Stimulated activated memory B cell treated with anti-CD40 and anti-IgM and Interleukin-4, amounts not matched to agents 10 μg/mL and 1 μg/mL and 100 μg/mL, for 72 hours (primary cell): ENCODE measurements at regions not wholly inside any gene's neighbourhood (a gene's known extent, or its start where the extent isn't known, plus 50 kb on each side); places are given as distances from the start of the nearest gene placed in this dataset.

Experiments
- ATAC-seq: fragments of 150-1000 bp; cut with Tn5 transposase; 2 replicates; pipeline ENCODE4 v1.10.0; 2021
- H3K27ac Mint-ChIP-seq: one replicate; pipeline ENCODE4 v1.8.0; 2022; ENCODE audit warnings: mild to moderate bottlenecking, mixed read lengths
- H3K27me3 Mint-ChIP-seq: one replicate; pipeline ENCODE4 v1.8.0; 2022; ENCODE audit warnings: mixed read lengths
- H3K36me3 Mint-ChIP-seq: one replicate; pipeline ENCODE4 v1.8.0; 2022; ENCODE audit warnings: mixed read lengths
- H3K4me1 Mint-ChIP-seq: one replicate; pipeline ENCODE4 v1.8.0; 2022; ENCODE audit warnings: mixed read lengths
- H3K4me3 Mint-ChIP-seq: one replicate; pipeline ENCODE4 v1.8.0; 2022; ENCODE audit warnings: mild to moderate bottlenecking, moderate library complexity, mixed read lengths
- H3K9me3 Mint-ChIP-seq: one replicate; pipeline ENCODE4 v1.8.0; 2022; ENCODE audit warnings: mixed read lengths

GRCh38 chr3:28850186-28850585, 430.7 kb upstream of the RBMS3 start:
- H3K36me3 Mint-ChIP-seq, result no peaks in the 10 kb centered on the region
- no peak overlapping the region for H3K27ac Mint-ChIP-seq
- H3K4me1 Mint-ChIP-seq, result no peaks in the 10 kb centered on the region
- H3K4me3 Mint-ChIP-seq, result no peak overlapping the region
- no peak for ATAC-seq
- H3K9me3 Mint-ChIP-seq, result peaks cover under 1% of the 10 kb centered on the region
- H3K27me3 Mint-ChIP-seq, result no peaks in the 10 kb centered on the region

- no peak for ATAC-seq
- H3K27ac Mint-ChIP-seq, result no peak overlapping the region
- H3K4me3 Mint-ChIP-seq, result no peak overlapping the region
- no peaks in the 10 kb centered on the region for H3K4me1 Mint-ChIP-seq
- no peaks in the 10 kb centered on the region for H3K36me3 Mint-ChIP-seq
- H3K9me3 Mint-ChIP-seq, result no peaks in the 10 kb centered on the region
- H3K27me3 Mint-ChIP-seq, result no peaks in the 10 kb centered on the region
Observed at GRCh38 chr3:28853830-28854229, 427.0 kb upstream of the RBMS3 start.

GRCh38 chr3:28856796-28857195, 424.1 kb upstream of the RBMS3 start:
- H3K27ac Mint-ChIP-seq, result no peak overlapping the region
- no peaks in the 10 kb centered on the region for H3K27me3 Mint-ChIP-seq
- no peaks in the 10 kb centered on the region for H3K4me1 Mint-ChIP-seq
- no peak for ATAC-seq
- H3K36me3 Mint-ChIP-seq, result no peaks in the 10 kb centered on the region
- no peaks in the 10 kb centered on the region for H3K9me3 Mint-ChIP-seq
- H3K4me3 Mint-ChIP-seq, result no peak overlapping the region

GRCh38 chr3:28859897-28860296, 421.0 kb upstream of the RBMS3 start:
- Mint-ChIP-seq H3K4me1 (no peaks in the 10 kb centered on the region), H3K9me3 (no peaks in the 10 kb centered on the region), H3K4me3 (no peak overlapping the region), H3K27me3 (no peaks in the 10 kb centered on the region), H3K36me3 (no peaks in the 10 kb centered on the region), H3K27ac (no peak overlapping the region)
- no peak for ATAC-seq

GRCh38 chr3:28860307-28860706, 420.6 kb upstream of the RBMS3 start:
- H3K9me3 Mint-ChIP-seq, result peaks cover 1% of the 10 kb centered on the region
- H3K4me3 Mint-ChIP-seq, result no peak overlapping the region
- H3K27ac Mint-ChIP-seq, result no peak overlapping the region
- no peak for ATAC-seq
- H3K27me3 Mint-ChIP-seq, result no peaks in the 10 kb centered on the region
- no peaks in the 10 kb centered on the region for H3K36me3 Mint-ChIP-seq
- no peaks in the 10 kb centered on the region for H3K4me1 Mint-ChIP-seq

GRCh38 chr3:28863186-28863585, 417.7 kb upstream of the RBMS3 start:
- Mint-ChIP-seq H3K27me3 (no peaks in the 10 kb centered on the region), H3K36me3 (no peaks in the 10 kb centered on the region), H3K4me1 (no peaks in the 10 kb centered on the region), H3K27ac (no peak overlapping the region), H3K4me3 (no peak overlapping the region), H3K9me3 (peaks cover 4% of the 10 kb centered on the region)
- ATAC-seq, result no peak

GRCh38 chr3:28867836-28868235, 413.0 kb upstream of the RBMS3 start:
- peaks cover 4% of the 10 kb centered on the region for H3K9me3 Mint-ChIP-seq
- no peak for ATAC-seq
- no peaks in the 10 kb centered on the region for H3K27me3 Mint-ChIP-seq
- no peak overlapping the region for H3K4me3 Mint-ChIP-seq
- no peak overlapping the region for H3K27ac Mint-ChIP-seq
- H3K36me3 Mint-ChIP-seq, result no peaks in the 10 kb centered on the region
- no peaks in the 10 kb centered on the region for H3K4me1 Mint-ChIP-seq

- Mint-ChIP-seq H3K27ac (no peak overlapping the region), H3K4me1 (no peaks in the 10 kb centered on the region), H3K36me3 (no peaks in the 10 kb centered on the region), H3K27me3 (no peaks in the 10 kb centered on the region), H3K4me3 (no peak overlapping the region), H3K9me3 (peaks cover 7% of the 10 kb centered on the region)
- no peak for ATAC-seq
Observed at GRCh38 chr3:28868897-28869296, 412.0 kb upstream of the RBMS3 start.

GRCh38 chr3:28877912-28878311, 403.0 kb upstream of the RBMS3 start:
- no peaks in the 10 kb centered on the region for H3K36me3 Mint-ChIP-seq

GRCh38 chr3:28890373-28890772, 390.5 kb upstream of the RBMS3 start:
- no peak for ATAC-seq
- Mint-ChIP-seq H3K9me3 (no peaks in the 10 kb centered on the region), H3K4me1 (no peaks in the 10 kb centered on the region), H3K27ac (no peak overlapping the region), H3K36me3 (no peaks in the 10 kb centered on the region), H3K4me3 (no peak overlapping the region), H3K27me3 (no peaks in the 10 kb centered on the region)

More at GRCh38 chr3:28877912-28878311, 403.0 kb upstream of the RBMS3 start:
- H3K27me3 Mint-ChIP-seq, result no peaks in the 10 kb centered on the region
- no peak for ATAC-seq
- H3K4me3 Mint-ChIP-seq, result no peak overlapping the region
- H3K4me1 Mint-ChIP-seq, result no peaks in the 10 kb centered on the region
- H3K9me3 Mint-ChIP-seq, result peaks cover 6% of the 10 kb centered on the region
- H3K27ac Mint-ChIP-seq, result no peak overlapping the region

- no peaks in the 10 kb centered on the region for H3K36me3 Mint-ChIP-seq
- no peaks in the 10 kb centered on the region for H3K4me1 Mint-ChIP-seq
- ATAC-seq, result no peak
Observed at GRCh38 chr3:28891485-28891884, 389.4 kb upstream of the RBMS3 start.

GRCh38 chr3:28900301-28900700, 380.6 kb upstream of the RBMS3 start:
- Mint-ChIP-seq H3K9me3 (no peaks in the 10 kb centered on the region), H3K27me3 (no peaks in the 10 kb centered on the region), H3K36me3 (no peaks in the 10 kb centered on the region), H3K27ac (no peak overlapping the region), H3K4me3 (no peak overlapping the region), H3K4me1 (no peaks in the 10 kb centered on the region)
- no peak for ATAC-seq

More at GRCh38 chr3:28891485-28891884, 389.4 kb upstream of the RBMS3 start:
- Mint-ChIP-seq H3K9me3 (no peaks in the 10 kb centered on the region), H3K27me3 (no peaks in the 10 kb centered on the region), H3K27ac (no peak overlapping the region), H3K4me3 (no peak overlapping the region)

- Mint-ChIP-seq H3K4me3 (no peak overlapping the region), H3K4me1 (no peaks in the 10 kb centered on the region), H3K27me3 (no peaks in the 10 kb centered on the region), H3K36me3 (no peaks in the 10 kb centered on the region), H3K27ac (no peak overlapping the region), H3K9me3 (no peaks in the 10 kb centered on the region)
- no peak for ATAC-seq
Observed at GRCh38 chr3:28901018-28901417, 379.9 kb upstream of the RBMS3 start.

GRCh38 chr3:28903171-28903601, 377.7 kb upstream of the RBMS3 start:
- ATAC-seq, result peak; percentile 43
- no peak overlapping the region for H3K27ac Mint-ChIP-seq
- no peak overlapping the region for H3K4me3 Mint-ChIP-seq
- no peaks in the 10 kb centered on the region for H3K9me3 Mint-ChIP-seq
- H3K36me3 Mint-ChIP-seq, result no peaks in the 10 kb centered on the region
- no peaks in the 10 kb centered on the region for H3K27me3 Mint-ChIP-seq
- no peaks in the 10 kb centered on the region for H3K4me1 Mint-ChIP-seq

- no peaks in the 10 kb centered on the region for H3K27me3 Mint-ChIP-seq
- ATAC-seq, result no peak
- no peaks in the 10 kb centered on the region for H3K36me3 Mint-ChIP-seq
- no peak overlapping the region for H3K4me3 Mint-ChIP-seq
- H3K4me1 Mint-ChIP-seq, result no peaks in the 10 kb centered on the region
- no peaks in the 10 kb centered on the region for H3K9me3 Mint-ChIP-seq
- H3K27ac Mint-ChIP-seq, result no peak overlapping the region
Observed at GRCh38 chr3:28905798-28906197, 375.1 kb upstream of the RBMS3 start.

GRCh38 chr3:28906561-28907310, 374.1 kb upstream of the RBMS3 start:
- H3K27ac Mint-ChIP-seq, result no peak overlapping the region
- H3K36me3 Mint-ChIP-seq, result no peaks in the 10 kb centered on the region
- no peak overlapping the region for H3K4me3 Mint-ChIP-seq
- ATAC-seq, result no peak
- H3K4me1 Mint-ChIP-seq, result no peaks in the 10 kb centered on the region
- no peaks in the 10 kb centered on the region for H3K27me3 Mint-ChIP-seq
- H3K9me3 Mint-ChIP-seq, result no peaks in the 10 kb centered on the region
